ENCODE measurements at regions not wholly inside any gene's neighbourhood (a gene's known extent, or its start where the extent isn't known, plus 50 kb on each side); places are given as distances from the start of the nearest gene placed in this dataset.

GRCh38 chr7:114788706-114789105 lies 133.2 kb upstream of the MDFIC start:
- Histone ChIP-seq H3K4me2 (ENCODE audit: insufficient read depth, low read length) (no peak overlapping the region), H3K9ac (ENCODE audit: low read depth, low read length) (no peak overlapping the region), H3K27me3 (ENCODE audit: insufficient read depth, low read length, poor library complexity) (no peaks in the 10 kb centered on the region), H3K4me3 (ENCODE audit: low read depth in 1 of 2, low read length in 2 of 2) (no peak overlapping the region), H3K36me3 (ENCODE audit: insufficient read depth, low read length) (no peaks in the 10 kb centered on the region), H3K9me3 (ENCODE audit: insufficient read depth, low read length, severe bottlenecking) (no peaks in the 10 kb centered on the region), H3K4me1 (ENCODE audit: insufficient read depth, low read length) (no peaks in the 10 kb centered on the region), H3K27ac (ENCODE audit: low read length) (no peak overlapping the region), H4K20me1 (ENCODE audit: insufficient read depth, low read length) (no peaks in the 10 kb centered on the region), H2AFZ (ENCODE audit: low read depth, low read length) (no peak overlapping the region; the same call in 1 of the 2 replicates), H3K79me2 (ENCODE audit: insufficient read depth, low read length) (no peaks in the 10 kb centered on the region)
- no peak for ATAC-seq (ENCODE audit: insufficient read depth, low read depth)
- no peak for TF ChIP-seq CTCF (IDR thresholded peaks at IDR 0.05; ENCODE audit: borderline replicate concordance, extremely low read depth, low read length, poor library complexity, severe bottlenecking)
- TF ChIP-seq EZH2 (IDR thresholded peaks at IDR 0.05; ENCODE audit: borderline replicate concordance, low read depth, low read length, severe bottlenecking): no peak
- DNase-seq: no peak

GRCh38 chr7:114789161-114789560 lies 132.7 kb upstream of the MDFIC start:
- no peak overlapping the region for H3K4me2 ChIP-seq (ENCODE audit: insufficient read depth, low read length)
- DNase-seq: no peak
- H3K9me3 ChIP-seq (ENCODE audit: insufficient read depth, low read length, severe bottlenecking): no peaks in the 10 kb centered on the region
- H4K20me1 ChIP-seq (ENCODE audit: insufficient read depth, low read length): no peaks in the 10 kb centered on the region
- no peaks in the 10 kb centered on the region for H3K4me1 ChIP-seq (ENCODE audit: insufficient read depth, low read length)
- TF ChIP-seq CTCF (IDR thresholded peaks at IDR 0.05; ENCODE audit: borderline replicate concordance, extremely low read depth, low read length, poor library complexity, severe bottlenecking) (no peak), EZH2 (IDR thresholded peaks at IDR 0.05; ENCODE audit: borderline replicate concordance, low read depth, low read length, severe bottlenecking) (no peak)
- ATAC-seq (ENCODE audit: insufficient read depth, low read depth): no peak
- no peaks in the 10 kb centered on the region for H3K79me2 ChIP-seq (ENCODE audit: insufficient read depth, low read length)
- no peak overlapping the region for H3K27ac ChIP-seq (ENCODE audit: low read length)
- no peaks in the 10 kb centered on the region for H3K36me3 ChIP-seq (ENCODE audit: insufficient read depth, low read length)
- H3K9ac ChIP-seq (ENCODE audit: low read depth, low read length): no peak overlapping the region
- no peak overlapping the region for H3K4me3 ChIP-seq (ENCODE audit: low read depth in 1 of 2, low read length in 2 of 2)
- H2AFZ ChIP-seq (ENCODE audit: low read depth, low read length): no peak overlapping the region
- no peaks in the 10 kb centered on the region for H3K27me3 ChIP-seq (ENCODE audit: insufficient read depth, low read length, poor library complexity)

GRCh38 chr7:114789871-114790311 lies 132.0 kb upstream of the MDFIC start:
- Histone ChIP-seq H3K27ac (ENCODE audit: low read length) (no peak overlapping the region), H3K27me3 (ENCODE audit: insufficient read depth, low read length, poor library complexity) (no peaks in the 10 kb centered on the region), H3K4me3 (ENCODE audit: low read depth in 1 of 2, low read length in 2 of 2) (no peak overlapping the region), H3K4me2 (ENCODE audit: insufficient read depth, low read length) (no peak overlapping the region), H3K36me3 (ENCODE audit: insufficient read depth, low read length) (no peaks in the 10 kb centered on the region), H3K79me2 (ENCODE audit: insufficient read depth, low read length) (no peaks in the 10 kb centered on the region), H2AFZ (ENCODE audit: low read depth, low read length) (no peak overlapping the region), H4K20me1 (ENCODE audit: insufficient read depth, low read length) (no peaks in the 10 kb centered on the region), H3K9me3 (ENCODE audit: insufficient read depth, low read length, severe bottlenecking) (no peaks in the 10 kb centered on the region), H3K9ac (ENCODE audit: low read depth, low read length) (no peak overlapping the region), H3K4me1 (ENCODE audit: insufficient read depth, low read length) (no peaks in the 10 kb centered on the region)
- no peak for DNase-seq
- no peak for ATAC-seq (ENCODE audit: insufficient read depth, low read depth)
- no peak for TF ChIP-seq CTCF (IDR thresholded peaks at IDR 0.05; ENCODE audit: borderline replicate concordance, extremely low read depth, low read length, poor library complexity, severe bottlenecking)
- no peak for TF ChIP-seq EZH2 (IDR thresholded peaks at IDR 0.05; ENCODE audit: borderline replicate concordance, low read depth, low read length, severe bottlenecking)

GRCh38 chr7:114790521-114790920 lies 131.4 kb upstream of the MDFIC start:
- Histone ChIP-seq H3K9me3 (ENCODE audit: insufficient read depth, low read length, severe bottlenecking) (no peaks in the 10 kb centered on the region), H3K36me3 (ENCODE audit: insufficient read depth, low read length) (no peaks in the 10 kb centered on the region), H3K9ac (ENCODE audit: low read depth, low read length) (no peak overlapping the region), H3K27me3 (ENCODE audit: insufficient read depth, low read length, poor library complexity) (no peaks in the 10 kb centered on the region), H3K79me2 (ENCODE audit: insufficient read depth, low read length) (no peaks in the 10 kb centered on the region), H2AFZ (ENCODE audit: low read depth, low read length) (no peak overlapping the region), H3K4me1 (ENCODE audit: insufficient read depth, low read length) (no peaks in the 10 kb centered on the region), H3K4me3 (ENCODE audit: low read depth in 1 of 2, low read length in 2 of 2) (no peak overlapping the region), H3K4me2 (ENCODE audit: insufficient read depth, low read length) (no peak overlapping the region), H3K27ac (ENCODE audit: low read length) (no peak overlapping the region), H4K20me1 (ENCODE audit: insufficient read depth, low read length) (no peaks in the 10 kb centered on the region)
- DNase-seq (no peak), ATAC-seq (ENCODE audit: insufficient read depth, low read depth) (no peak)
- TF ChIP-seq CTCF (IDR thresholded peaks at IDR 0.05; ENCODE audit: borderline replicate concordance, extremely low read depth, low read length, poor library complexity, severe bottlenecking) (no peak), EZH2 (IDR thresholded peaks at IDR 0.05; ENCODE audit: borderline replicate concordance, low read depth, low read length, severe bottlenecking) (no peak)

Data from DND-41 (cell line).